Neural progenitor cell (in vitro differentiated cells): ENCODE measurements at regions not wholly inside any gene's neighbourhood (a gene's known extent, or its start where the extent isn't known, plus 50 kb on each side); places are given as distances from the start of the nearest gene placed in this dataset.

Source experiments
- CTCF ChIP-seq: fragments of 200-600 bp; sonication (generic); IDR thresholded peaks from 2 replicates; pipeline ENCODE4 v1.5.1; 2017; ENCODE audit warnings: antibody characterized with exemption, mild to moderate bottlenecking
- EZH2 ChIP-seq: fragments of 200-600 bp; sonication (generic); IDR thresholded peaks from 2 replicates; pipeline ENCODE4 v1.6.1; 2017; ENCODE audit warnings: antibody characterized with exemption, mild to moderate bottlenecking, moderate library complexity
- EZH2phosphoT487 ChIP-seq: fragments of 200-600 bp; sonication (generic); IDR thresholded peaks from 2 replicates; pipeline ENCODE4 v1.6.1; 2017; ENCODE audit warnings: antibody characterized with exemption

GRCh38 chr1:73097917-73098316, 815.6 kb upstream of the NEGR1 start:
- TF ChIP-seq EZH2 (no peak), CTCF (no peak), EZH2phosphoT487 (no peak)
